ENCODE measurements at regions not wholly inside any gene's neighbourhood (a gene's known extent, or its start where the extent isn't known, plus 50 kb on each side); places are given as distances from the start of the nearest gene placed in this dataset.

GRCh38 chr11:19337779-19338178 is 97.0 kb upstream of the E2F8 start:
- TF ChIP-seq, protein P1, sequence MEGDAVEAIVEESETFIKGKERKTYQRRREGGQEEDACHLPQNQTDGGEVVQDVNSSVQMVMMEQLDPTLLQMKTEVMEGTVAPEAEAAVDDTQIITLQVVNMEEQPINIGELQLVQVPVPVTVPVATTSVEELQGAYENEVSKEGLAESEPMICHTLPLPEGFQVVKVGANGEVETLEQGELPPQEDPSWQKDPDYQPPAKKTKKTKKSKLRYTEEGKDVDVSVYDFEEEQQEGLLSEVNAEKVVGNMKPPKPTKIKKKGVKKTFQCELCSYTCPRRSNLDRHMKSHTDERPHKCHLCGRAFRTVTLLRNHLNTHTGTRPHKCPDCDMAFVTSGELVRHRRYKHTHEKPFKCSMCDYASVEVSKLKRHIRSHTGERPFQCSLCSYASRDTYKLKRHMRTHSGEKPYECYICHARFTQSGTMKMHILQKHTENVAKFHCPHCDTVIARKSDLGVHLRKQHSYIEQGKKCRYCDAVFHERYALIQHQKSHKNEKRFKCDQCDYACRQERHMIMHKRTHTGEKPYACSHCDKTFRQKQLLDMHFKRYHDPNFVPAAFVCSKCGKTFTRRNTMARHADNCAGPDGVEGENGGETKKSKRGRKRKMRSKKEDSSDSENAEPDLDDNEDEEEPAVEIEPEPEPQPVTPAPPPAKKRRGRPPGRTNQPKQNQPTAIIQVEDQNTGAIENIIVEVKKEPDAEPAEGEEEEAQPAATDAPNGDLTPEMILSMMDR (IDR thresholded peaks at IDR 0.05; ENCODE audit: low read depth, low read length), result no peak
- no peak for TF ChIP-seq MAX (IDR thresholded peaks at IDR 0.05; ENCODE audit: low read depth, low read length)

Measured in NB4 (cell line).